ENCODE measurements at regions not wholly inside any gene's neighbourhood (a gene's known extent, or its start where the extent isn't known, plus 50 kb on each side); places are given as distances from the start of the nearest gene placed in this dataset.

DNA sequence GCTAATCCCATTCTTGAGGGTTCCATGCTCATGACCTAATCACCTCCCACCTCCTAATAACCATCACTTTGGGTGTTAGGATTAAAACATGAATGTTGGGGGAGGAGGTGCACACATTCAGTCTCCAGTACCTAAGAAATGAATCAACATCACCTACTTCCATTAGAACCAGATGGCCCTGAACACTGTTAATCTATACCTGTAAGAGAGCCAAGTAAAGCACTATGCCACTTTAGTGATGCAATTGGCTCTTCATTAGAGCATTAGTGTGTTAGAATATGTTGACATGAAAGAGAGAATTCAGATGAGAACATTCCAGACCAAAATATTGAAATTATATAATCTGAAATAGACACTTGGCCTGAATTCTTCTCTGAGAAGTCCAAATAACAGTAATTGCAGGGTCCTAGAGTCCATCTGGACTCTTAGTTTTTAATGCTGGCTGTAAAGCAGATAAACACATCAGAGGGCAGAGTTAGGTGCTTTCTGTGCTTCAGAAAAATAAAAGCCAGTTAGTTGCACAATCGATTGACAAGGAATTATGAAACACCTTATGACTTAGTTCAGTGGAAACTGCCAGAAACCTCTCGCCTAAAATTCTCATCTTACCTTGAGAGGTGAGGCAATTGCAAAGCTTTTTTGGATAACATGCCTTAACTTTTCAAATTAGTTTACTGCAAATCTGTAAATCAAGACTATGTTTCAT is 923.7 kb downstream of the SLC4A3 start:
- no peaks in the 10 kb centered on the region for H3K9me3 ChIP-seq (replicated peaks; ENCODE audit: control insufficient read depth, insufficient read depth, low read depth, low read length)
- CTCF ChIA-PET (ENCODE audit: low intra/inter-chr PET ratio) = no interaction called here
- intact Hi-C loops (cut with micrococcal nuclease) = no loop called here
- no peaks in the 10 kb centered on the region for H3K36me3 ChIP-seq (ENCODE audit: control insufficient read depth, insufficient read depth, low read length)
- no peak overlapping the region for H3K4me3 ChIP-seq
- H3K79me2 ChIP-seq (ENCODE audit: control insufficient read depth, insufficient read depth, low read length) = no peaks in the 10 kb centered on the region
- no peak overlapping the region for H3K4me2 ChIP-seq (ENCODE audit: insufficient read depth, low read length)
- BruUV-seq (replicated peaks) = no TSS peak
- ATAC-seq (no peak), FAIRE-seq (no peak), DNase-seq (ENCODE audit: extremely low read depth in 1 of 4, low spot score in 3 of 4) (no peak)
- H3K9me1 ChIP-seq (ENCODE audit: control insufficient read depth, insufficient read depth, low read length) = no peaks in the 10 kb centered on the region
- H3K27ac ChIP-seq (ENCODE audit: extremely low read depth, low read depth, low read length) = no peak overlapping the region
- H3K9ac ChIP-seq (ENCODE audit: insufficient read depth in 1 of 2, low read depth in 2 of 2, low read length in 2 of 2) = no peak overlapping the region
- H3K4me1 ChIP-seq (replicated peaks in 1 of 2; ENCODE audit: control insufficient read depth in 2 of 2, insufficient read depth in 2 of 2, low read length in 2 of 2) = no peaks in the 10 kb centered on the region
- no peaks in the 10 kb centered on the region for H4K20me1 ChIP-seq (replicated peaks; ENCODE audit: control insufficient read depth, insufficient read depth, low read length)
- no peaks in the 10 kb centered on the region for H3K27me3 ChIP-seq (ENCODE audit: control insufficient read depth in 2 of 2, insufficient read depth in 2 of 2, low read length in 2 of 2)
- WGBS (ENCODE audit: insufficient coverage, low coverage, missing lambda C conversion rate) = 0% methylated on average over 2 of the region's 2 CpGs
- no peak overlapping the region for H2AFZ ChIP-seq (ENCODE audit: low read depth, low read length)
- POLR2A ChIA-PET = no interaction called here
- in situ Hi-C loops (cut with MboI) = no loop called here
- TF ChIP-seq CHD4 (IDR thresholded peaks at IDR 0.05; ENCODE audit: insufficient read depth, insufficient replicate concordance, low read depth, low read length, poor library complexity, severe bottlenecking) (no peak), LEF1 (IDR thresholded peaks at IDR 0.05) (no peak), ZNF184 (CRISPR knock-in tag; IDR thresholded peaks at IDR 0.05) (no peak), ILK (tag; IDR thresholded peaks at IDR 0.05; ENCODE audit: borderline replicate concordance, low read depth) (no peak), KDM4B (IDR thresholded peaks at IDR 0.05; ENCODE audit: borderline replicate concordance in 2 of 2, low read depth in 1 of 2) (no peak), HDAC1 (IDR thresholded peaks at IDR 0.05) (no peak), NR3C1 (CRISPR knock-in tag; IDR thresholded peaks at IDR 0.05) (no peak)
- TF ChIP-seq, protein P1, sequence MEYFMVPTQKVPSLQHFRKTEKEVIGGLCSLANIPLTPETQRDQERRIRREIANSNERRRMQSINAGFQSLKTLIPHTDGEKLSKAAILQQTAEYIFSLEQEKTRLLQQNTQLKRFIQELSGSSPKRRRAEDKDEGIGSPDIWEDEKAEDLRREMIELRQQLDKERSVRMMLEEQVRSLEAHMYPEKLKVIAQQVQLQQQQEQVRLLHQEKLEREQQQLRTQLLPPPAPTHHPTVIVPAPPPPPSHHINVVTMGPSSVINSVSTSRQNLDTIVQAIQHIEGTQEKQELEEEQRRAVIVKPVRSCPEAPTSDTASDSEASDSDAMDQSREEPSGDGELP (CRISPR knock-in tag; IDR thresholded peaks at IDR 0.05; ENCODE audit: borderline replicate concordance) = no peak
- TF ChIP-seq, protein P2, sequence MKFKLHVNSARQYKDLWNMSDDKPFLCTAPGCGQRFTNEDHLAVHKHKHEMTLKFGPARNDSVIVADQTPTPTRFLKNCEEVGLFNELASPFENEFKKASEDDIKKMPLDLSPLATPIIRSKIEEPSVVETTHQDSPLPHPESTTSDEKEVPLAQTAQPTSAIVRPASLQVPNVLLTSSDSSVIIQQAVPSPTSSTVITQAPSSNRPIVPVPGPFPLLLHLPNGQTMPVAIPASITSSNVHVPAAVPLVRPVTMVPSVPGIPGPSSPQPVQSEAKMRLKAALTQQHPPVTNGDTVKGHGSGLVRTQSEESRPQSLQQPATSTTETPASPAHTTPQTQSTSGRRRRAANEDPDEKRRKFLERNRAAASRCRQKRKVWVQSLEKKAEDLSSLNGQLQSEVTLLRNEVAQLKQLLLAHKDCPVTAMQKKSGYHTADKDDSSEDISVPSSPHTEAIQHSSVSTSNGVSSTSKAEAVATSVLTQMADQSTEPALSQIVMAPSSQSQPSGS (CRISPR knock-in tag; IDR thresholded peaks at IDR 0.05) = no peak
- TF ChIP-seq, protein P3, sequence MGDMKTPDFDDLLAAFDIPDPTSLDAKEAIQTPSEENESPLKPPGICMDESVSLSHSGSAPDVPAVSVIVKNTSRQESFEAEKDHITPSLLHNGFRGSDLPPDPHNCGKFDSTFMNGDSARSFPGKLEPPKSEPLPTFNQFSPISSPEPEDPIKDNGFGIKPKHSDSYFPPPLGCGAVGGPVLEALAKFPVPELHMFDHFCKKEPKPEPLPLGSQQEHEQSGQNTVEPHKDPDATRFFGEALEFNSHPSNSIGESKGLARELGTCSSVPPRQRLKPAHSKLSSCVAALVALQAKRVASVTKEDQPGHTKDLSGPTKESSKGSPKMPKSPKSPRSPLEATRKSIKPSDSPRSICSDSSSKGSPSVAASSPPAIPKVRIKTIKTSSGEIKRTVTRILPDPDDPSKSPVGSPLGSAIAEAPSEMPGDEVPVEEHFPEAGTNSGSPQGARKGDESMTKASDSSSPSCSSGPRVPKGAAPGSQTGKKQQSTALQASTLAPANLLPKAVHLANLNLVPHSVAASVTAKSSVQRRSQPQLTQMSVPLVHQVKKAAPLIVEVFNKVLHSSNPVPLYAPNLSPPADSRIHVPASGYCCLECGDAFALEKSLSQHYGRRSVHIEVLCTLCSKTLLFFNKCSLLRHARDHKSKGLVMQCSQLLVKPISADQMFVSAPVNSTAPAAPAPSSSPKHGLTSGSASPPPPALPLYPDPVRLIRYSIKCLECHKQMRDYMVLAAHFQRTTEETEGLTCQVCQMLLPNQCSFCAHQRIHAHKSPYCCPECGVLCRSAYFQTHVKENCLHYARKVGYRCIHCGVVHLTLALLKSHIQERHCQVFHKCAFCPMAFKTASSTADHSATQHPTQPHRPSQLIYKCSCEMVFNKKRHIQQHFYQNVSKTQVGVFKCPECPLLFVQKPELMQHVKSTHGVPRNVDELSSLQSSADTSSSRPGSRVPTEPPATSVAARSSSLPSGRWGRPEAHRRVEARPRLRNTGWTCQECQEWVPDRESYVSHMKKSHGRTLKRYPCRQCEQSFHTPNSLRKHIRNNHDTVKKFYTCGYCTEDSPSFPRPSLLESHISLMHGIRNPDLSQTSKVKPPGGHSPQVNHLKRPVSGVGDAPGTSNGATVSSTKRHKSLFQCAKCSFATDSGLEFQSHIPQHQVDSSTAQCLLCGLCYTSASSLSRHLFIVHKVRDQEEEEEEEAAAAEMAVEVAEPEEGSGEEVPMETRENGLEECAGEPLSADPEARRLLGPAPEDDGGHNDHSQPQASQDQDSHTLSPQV (IDR thresholded peaks at IDR 0.05) = no peak
- TF ChIP-seq, protein P4, sequence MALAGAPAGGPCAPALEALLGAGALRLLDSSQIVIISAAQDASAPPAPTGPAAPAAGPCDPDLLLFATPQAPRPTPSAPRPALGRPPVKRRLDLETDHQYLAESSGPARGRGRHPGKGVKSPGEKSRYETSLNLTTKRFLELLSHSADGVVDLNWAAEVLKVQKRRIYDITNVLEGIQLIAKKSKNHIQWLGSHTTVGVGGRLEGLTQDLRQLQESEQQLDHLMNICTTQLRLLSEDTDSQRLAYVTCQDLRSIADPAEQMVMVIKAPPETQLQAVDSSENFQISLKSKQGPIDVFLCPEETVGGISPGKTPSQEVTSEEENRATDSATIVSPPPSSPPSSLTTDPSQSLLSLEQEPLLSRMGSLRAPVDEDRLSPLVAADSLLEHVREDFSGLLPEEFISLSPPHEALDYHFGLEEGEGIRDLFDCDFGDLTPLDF (CRISPR knock-in tag; IDR thresholded peaks at IDR 0.05) = no peak

All from K562 (cell line).